T-cell (primary cell): ENCODE measurements at regions not wholly inside any gene's neighbourhood (a gene's known extent, or its start where the extent isn't known, plus 50 kb on each side); places are given as distances from the start of the nearest gene placed in this dataset.

Source experiments
- ATAC-seq, 4 experiments: fragments of 200-7000 bp in 3 of 4; fragments of 150-1000 bp in 1 of 4; cut with Tn5 transposase; replicated peaks in 1 of 4; 1 replicate in 3 of 4; 2 replicates in 1 of 4; pipeline ENCODE4 v1.10.0; 2021; ENCODE audit warnings: moderate library complexity in 3 of 4, mild to moderate bottlenecking in 2 of 4, moderate number of reproducible peaks in 1 of 4
- CTCF ChIA-PET, 2 donors: fragments of 300-600 bp; sonication (Branson Sonifier 250); formaldehyde crosslinking; loops; one replicate each; lab custom pipeline; 2022; ENCODE audit warnings: antibody characterized with exemption in 2 of 2; lab: Charles Lee
- POLR2A ChIA-PET, 2 donors: fragments of 300-600 bp; sonication (Branson Sonifier 250); formaldehyde crosslinking; loops; one replicate each; lab custom pipeline; 2022; ENCODE audit warnings: antibody characterized with exemption in 2 of 2; lab: Charles Lee
- DNase-seq, 35 experiments: peaks; one replicate each; pipeline versions ENCODE4 v3.0.0 to v3.0.0-alpha.2; 2013 to 2023
- H3K27ac ChIP-seq: one replicate; pipeline ENCODE4 v1.5.1; 2013; ENCODE audit warnings: low read length
- H3K27me3 ChIP-seq, 2 experiments: replicated peaks in 1 of 2; 1 replicate in 1 of 2; 2 replicates in 1 of 2; pipeline versions ENCODE4 v1.6.1 to v1.7.0; 2013; ENCODE audit warnings: low read length in 1 of 2, mixed read lengths in 1 of 2; ENCODE audit not compliant: control insufficient read depth in 2 of 2, insufficient read depth in 2 of 2; ENCODE audit errors: extremely low read depth in 1 of 2
- H3K36me3 ChIP-seq, 2 donors: 1 replicate in 1 of 2; 2 replicates in 1 of 2; pipeline versions ENCODE4 v1.6.1 to v1.7.0; 2013; ENCODE audit warnings: low read length in 1 of 2; ENCODE audit not compliant: control insufficient read depth in 2 of 2, insufficient read depth in 1 of 2; ENCODE audit errors: extremely low read depth in 1 of 2
- H3K4me1 ChIP-seq, 2 experiments: 1 replicate in 1 of 2; 2 replicates in 1 of 2; pipeline versions ENCODE4 v1.6.1 to v1.7.0; 2013; ENCODE audit warnings: low read length in 2 of 2, mixed read lengths in 1 of 2; ENCODE audit not compliant: insufficient read depth in 2 of 2, control insufficient read depth in 1 of 2; ENCODE audit errors: extremely low read depth in 1 of 2
- H3K4me3 ChIP-seq, 2 donors: 1 replicate in 1 of 2; 2 replicates in 1 of 2; pipeline versions ENCODE4 v1.5.1 to v1.7.0; 2013; ENCODE audit warnings: mild to moderate bottlenecking in 2 of 2, low read length in 1 of 2, moderate library complexity in 1 of 2; ENCODE audit not compliant: control insufficient read depth in 1 of 2; ENCODE audit errors: extremely low read depth in 1 of 2
- H3K9me3 ChIP-seq: 2 replicates; pipeline ENCODE4 v1.7.0; 2013
- H3K27ac Mint-ChIP-seq, 2 donors: one replicate each; pipeline ENCODE4 v1.8.0; 2020 to 2021; ENCODE audit warnings: mild to moderate bottlenecking in 2 of 2, mixed read lengths in 2 of 2
- H3K27me3 Mint-ChIP-seq, 2 donors: one replicate each; pipeline ENCODE4 v1.8.0; 2021 to 2022; ENCODE audit warnings: mixed read lengths in 2 of 2
- H3K36me3 Mint-ChIP-seq: one replicate; pipeline ENCODE4 v1.8.0; 2021; ENCODE audit warnings: mixed read lengths
- H3K4me1 Mint-ChIP-seq, 3 donors: one replicate each; pipeline ENCODE4 v1.8.0; 2020 to 2022; ENCODE audit warnings: mixed read lengths in 3 of 3, mild to moderate bottlenecking in 1 of 3
- H3K4me3 Mint-ChIP-seq, 3 donors: one replicate each; pipeline ENCODE4 v1.8.0; 2020 to 2022; ENCODE audit warnings: mild to moderate bottlenecking in 3 of 3, mixed read lengths in 3 of 3, moderate library complexity in 3 of 3
- H3K9me3 Mint-ChIP-seq, 3 donors: one replicate each; pipeline ENCODE4 v1.8.0; 2020 to 2022; ENCODE audit warnings: mixed read lengths in 3 of 3
- WGBS: methylation state at CpG from one replicate; pipeline ENCODE4 v1.1.5; 2013; ENCODE audit warnings: missing lambda C conversion rate; ENCODE audit not compliant: insufficient coverage; 5-methylcytosine and 5-hydroxymethylcytosine counted together

GRCh38 chr5:67402526-67402925 lies 205.9 kb upstream of the CD180 start:
- ATAC-seq: no peak
- Mint-ChIP-seq H3K4me3 (no peak overlapping the region), H3K4me1 (no peaks in the 10 kb centered on the region), H3K27me3 (peaks cover 4 to 6% of the 10 kb centered on the region in 2 donors), H3K9me3 (no peaks in the 10 kb centered on the region), H3K36me3 (no peaks in the 10 kb centered on the region), H3K27ac (no peak overlapping the region)
- Histone ChIP-seq H3K9me3 (no peaks in the 10 kb centered on the region), H3K36me3 (no peaks in the 10 kb centered on the region), H3K4me3 (no peak overlapping the region), H3K27me3 (peaks cover 0 to 3% of the 10 kb centered on the region in 2 experiments), H3K27ac (no peak overlapping the region), H3K4me1 (no peaks in the 10 kb centered on the region)
- POLR2A ChIA-PET: interaction anchor here in 1 of 2 donors (0.8 kb wide), 1 partner anchor 86 kb away, joined by 3 read pairs; no protein-coding TSS in a partner anchor
- DNase-seq: no peak
- CTCF ChIA-PET: no interaction called here
- 83% methylated on average over 1 of the region's 5 CpGs for WGBS

GRCh38 chr5:67401172-67401571 lies 204.6 kb upstream of the CD180 start:
- Histone ChIP-seq H3K27ac (no peak overlapping the region), H3K4me1 (no peaks in the 10 kb centered on the region), H3K9me3 (no peaks in the 10 kb centered on the region), H3K27me3 (no peaks in the 10 kb centered on the region), H3K36me3 (no peaks in the 10 kb centered on the region), H3K4me3 (no peak overlapping the region)
- Mint-ChIP-seq H3K9me3 (no peaks in the 10 kb centered on the region), H3K27me3 (peaks cover 2 to 4% of the 10 kb centered on the region in 2 donors), H3K4me3 (no peak overlapping the region), H3K27ac (no peak overlapping the region), H3K36me3 (no peaks in the 10 kb centered on the region), H3K4me1 (no peaks in the 10 kb centered on the region)
- ATAC-seq (no peak), DNase-seq (no peak)
- CTCF ChIA-PET: no interaction called here
- POLR2A ChIA-PET: interaction anchor here in 1 of 2 donors (0.6 kb wide), 1 partner anchor 1257 kb away, joined by 3 read pairs; the partner anchor contains the start of gene SREK1
- WGBS: no CpG with 5 or more reads among the region's 2 CpGs

GRCh38 chr5:67400752-67401151 lies 204.2 kb upstream of the CD180 start:
- H3K4me1 ChIP-seq: no peaks in the 10 kb centered on the region
- H3K36me3 ChIP-seq: no peaks in the 10 kb centered on the region
- no peak overlapping the region for H3K4me3 Mint-ChIP-seq
- no peak for DNase-seq
- no peaks in the 10 kb centered on the region for H3K9me3 Mint-ChIP-seq
- POLR2A ChIA-PET: interaction anchor here in 1 of 2 donors (0.6 kb wide), 1 partner anchor 1257 kb away, joined by 3 read pairs; the partner anchor contains the start of gene SREK1
- H3K36me3 Mint-ChIP-seq: no peaks in the 10 kb centered on the region
- no peaks in the 10 kb centered on the region for H3K27me3 ChIP-seq
- no peak overlapping the region for H3K27ac ChIP-seq
- H3K27me3 Mint-ChIP-seq: peaks cover under 1 to 4% of the 10 kb centered on the region in 2 donors
- ATAC-seq: no peak
- H3K27ac Mint-ChIP-seq: no peak overlapping the region
- CTCF ChIA-PET: interaction anchor here in 1 of 2 donors (0.6 kb wide), 1 partner anchor 601 kb away, joined by 8 read pairs; no protein-coding TSS in a partner anchor
- H3K4me1 Mint-ChIP-seq: no peaks in the 10 kb centered on the region
- H3K4me3 ChIP-seq: no peak overlapping the region
- WGBS: no CpG with 5 or more reads among the region's 3 CpGs
- no peaks in the 10 kb centered on the region for H3K9me3 ChIP-seq

- H3K4me3 ChIP-seq: no peak overlapping the region
- Mint-ChIP-seq H3K36me3 (no peaks in the 10 kb centered on the region), H3K27ac (no peak overlapping the region), H3K4me1 (no peaks in the 10 kb centered on the region), H3K4me3 (no peak overlapping the region), H3K9me3 (no peaks in the 10 kb centered on the region), H3K27me3 (peaks cover 0 to under 1% of the 10 kb centered on the region in 2 donors)
- H3K27me3 ChIP-seq: no peaks in the 10 kb centered on the region
- CTCF ChIA-PET: interaction anchor here in 1 of 2 donors (0.6 kb wide), 1 partner anchor 1111 kb away, joined by 4 read pairs; no protein-coding TSS in a partner anchor
- no peaks in the 10 kb centered on the region for H3K4me1 ChIP-seq
- ATAC-seq (no peak), DNase-seq (no peak)
- H3K27ac ChIP-seq: no peak overlapping the region
- H3K9me3 ChIP-seq: no peaks in the 10 kb centered on the region
- no CpG with 5 or more reads among the region's 2 CpGs for WGBS
- POLR2A ChIA-PET: no interaction called here
- H3K36me3 ChIP-seq: no peaks in the 10 kb centered on the region
These were observed 199.3 kb upstream of the CD180 start for GRCh38 chr5:67395790-67396418.

GRCh38 chr5:67393211-67393610 lies 196.6 kb upstream of the CD180 start:
- H3K27me3 Mint-ChIP-seq: no peaks in the 10 kb centered on the region
- Histone ChIP-seq H3K36me3 (no peaks in the 10 kb centered on the region), H3K27me3 (no peaks in the 10 kb centered on the region), H3K4me1 (no peaks in the 10 kb centered on the region), H3K27ac (no peak overlapping the region), H3K9me3 (no peaks in the 10 kb centered on the region), H3K4me3 (no peak overlapping the region)
- DNase-seq (no peak), ATAC-seq (no peak)
- ChIA-PET POLR2A (no interaction called here), CTCF (no interaction called here)
- H3K9me3 Mint-ChIP-seq: no peaks in the 10 kb centered on the region
- no peaks in the 10 kb centered on the region for H3K4me1 Mint-ChIP-seq
- H3K4me3 Mint-ChIP-seq: no peak overlapping the region
- no peak overlapping the region for H3K27ac Mint-ChIP-seq
- no peaks in the 10 kb centered on the region for H3K36me3 Mint-ChIP-seq

GRCh38 chr5:67390935-67391334 lies 194.3 kb upstream of the CD180 start:
- Histone ChIP-seq H3K4me3 (no peak overlapping the region), H3K27ac (no peak overlapping the region), H3K27me3 (no peaks in the 10 kb centered on the region), H3K4me1 (no peaks in the 10 kb centered on the region), H3K9me3 (no peaks in the 10 kb centered on the region), H3K36me3 (no peaks in the 10 kb centered on the region)
- ChIA-PET POLR2A (no interaction called here), CTCF (no interaction called here)
- no peak overlapping the region for H3K4me3 Mint-ChIP-seq
- H3K27ac Mint-ChIP-seq: no peak overlapping the region
- no peaks in the 10 kb centered on the region for H3K9me3 Mint-ChIP-seq
- WGBS: no CpG with 5 or more reads among the region's 1 CpG
- no peaks in the 10 kb centered on the region for H3K4me1 Mint-ChIP-seq
- DNase-seq (no peak), ATAC-seq (no peak)
- no peaks in the 10 kb centered on the region for H3K36me3 Mint-ChIP-seq
- H3K27me3 Mint-ChIP-seq: no peaks in the 10 kb centered on the region
